GM12801 (cell line): ENCODE measurements at regions not wholly inside any gene's neighbourhood (a gene's known extent, or its start where the extent isn't known, plus 50 kb on each side); places are given as distances from the start of the nearest gene placed in this dataset.

Source experiments
- TF ChIP-seq, protein P1 (sequence below): IDR thresholded peaks from one replicate; pipeline ENCODE4 v1.5.1; 2011; ENCODE audit warnings: control low read depth; ENCODE audit not compliant: insufficient read length; ENCODE audit errors: extremely low read depth

DNA sequence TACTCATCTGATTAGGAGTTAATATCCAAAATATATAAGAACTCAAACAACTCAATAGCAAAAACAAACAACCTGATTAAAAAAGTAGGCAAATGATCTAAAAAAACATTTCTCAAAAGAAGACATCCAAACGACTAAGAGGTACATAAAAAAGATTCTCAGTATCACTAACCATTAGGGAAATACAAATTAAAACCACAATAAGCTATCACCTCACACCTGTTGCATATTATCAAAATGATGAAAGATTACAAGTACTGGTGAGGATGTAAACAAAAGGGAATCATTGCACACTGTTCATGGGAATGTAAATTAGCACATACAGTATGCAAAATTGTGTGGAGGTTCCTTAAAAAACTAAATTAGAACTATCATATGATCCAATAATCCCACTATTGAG, 865.5 kb downstream of the TMEM182 start:
- TF ChIP-seq, protein P1, sequence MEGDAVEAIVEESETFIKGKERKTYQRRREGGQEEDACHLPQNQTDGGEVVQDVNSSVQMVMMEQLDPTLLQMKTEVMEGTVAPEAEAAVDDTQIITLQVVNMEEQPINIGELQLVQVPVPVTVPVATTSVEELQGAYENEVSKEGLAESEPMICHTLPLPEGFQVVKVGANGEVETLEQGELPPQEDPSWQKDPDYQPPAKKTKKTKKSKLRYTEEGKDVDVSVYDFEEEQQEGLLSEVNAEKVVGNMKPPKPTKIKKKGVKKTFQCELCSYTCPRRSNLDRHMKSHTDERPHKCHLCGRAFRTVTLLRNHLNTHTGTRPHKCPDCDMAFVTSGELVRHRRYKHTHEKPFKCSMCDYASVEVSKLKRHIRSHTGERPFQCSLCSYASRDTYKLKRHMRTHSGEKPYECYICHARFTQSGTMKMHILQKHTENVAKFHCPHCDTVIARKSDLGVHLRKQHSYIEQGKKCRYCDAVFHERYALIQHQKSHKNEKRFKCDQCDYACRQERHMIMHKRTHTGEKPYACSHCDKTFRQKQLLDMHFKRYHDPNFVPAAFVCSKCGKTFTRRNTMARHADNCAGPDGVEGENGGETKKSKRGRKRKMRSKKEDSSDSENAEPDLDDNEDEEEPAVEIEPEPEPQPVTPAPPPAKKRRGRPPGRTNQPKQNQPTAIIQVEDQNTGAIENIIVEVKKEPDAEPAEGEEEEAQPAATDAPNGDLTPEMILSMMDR: no peak

DNA sequence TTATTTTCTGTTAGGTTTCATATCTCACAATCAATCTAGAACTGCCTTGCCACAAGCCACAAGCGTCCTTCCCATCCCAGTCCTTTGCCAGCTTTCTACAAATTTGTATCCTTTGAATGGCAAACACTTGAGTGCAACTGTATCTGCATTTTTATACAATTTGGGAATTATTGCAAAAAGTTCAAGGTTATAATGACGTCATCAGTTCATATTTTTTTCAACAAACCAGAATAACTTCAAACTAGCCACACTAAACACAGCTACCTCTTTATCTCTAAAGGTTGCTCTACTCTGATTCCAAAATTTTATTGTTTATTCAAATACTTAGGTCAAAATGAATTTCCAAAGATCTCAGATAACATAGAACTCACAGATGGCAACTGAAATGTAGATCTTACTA, 877.1 kb downstream of the TMEM182 start:
- TF ChIP-seq, protein P1: no peak

DNA sequence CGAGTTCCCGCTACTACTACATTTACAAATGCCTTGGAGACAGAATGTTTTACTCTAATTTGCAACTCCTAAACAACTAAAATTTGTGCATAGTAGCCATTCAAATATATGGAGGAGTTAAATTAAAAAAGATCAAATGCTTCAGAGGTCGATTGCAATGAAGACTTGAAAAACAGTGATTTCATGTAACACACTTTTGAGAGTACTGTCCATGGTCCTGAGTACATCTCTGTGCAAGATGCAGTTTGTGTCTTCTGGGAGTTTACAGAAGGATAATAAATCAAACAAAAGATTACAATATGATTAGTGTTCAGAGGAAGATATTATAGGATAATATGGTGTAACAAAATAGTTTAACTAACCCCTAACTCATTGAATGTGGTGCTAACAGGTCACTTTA, 894.7 kb downstream of the TMEM182 start:
- TF ChIP-seq, protein P1: no peak

DNA sequence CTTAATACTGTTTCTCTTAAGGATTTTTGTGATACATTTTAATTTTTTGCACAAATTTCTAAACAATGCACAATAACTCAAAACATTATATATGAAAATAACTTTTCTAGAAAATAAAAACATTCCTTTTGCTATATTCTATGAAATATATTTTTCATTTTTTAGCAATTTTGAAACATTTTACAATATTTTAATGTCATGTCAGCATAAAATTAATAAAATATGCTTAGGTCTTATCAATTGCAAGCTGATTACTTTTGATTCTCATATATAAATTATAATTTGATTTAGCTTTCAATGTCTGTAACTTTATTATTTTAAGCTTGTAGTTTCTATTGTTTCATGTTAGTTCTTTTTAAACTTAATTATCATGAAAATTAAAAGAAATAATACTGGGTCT, 898.7 kb downstream of the TMEM182 start:
- TF ChIP-seq, protein P1: no peak

DNA sequence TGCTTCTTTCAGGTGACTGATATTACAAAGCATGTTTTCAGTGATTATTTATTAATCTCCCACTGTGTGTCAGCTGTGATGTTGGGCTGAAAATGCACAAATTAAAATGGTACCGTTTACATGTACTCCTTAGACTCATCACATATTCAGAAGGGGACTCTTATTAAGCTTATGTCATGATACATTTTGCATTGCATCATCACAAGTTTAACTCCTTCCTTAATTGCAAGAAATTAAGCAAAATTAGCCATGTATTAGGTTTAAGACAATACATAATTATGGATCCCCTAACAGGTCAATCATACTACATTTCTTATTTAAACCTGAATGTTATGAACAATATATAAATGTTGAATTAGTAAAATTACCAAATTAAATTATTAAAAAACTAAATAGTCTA, 899.1 kb downstream of the TMEM182 start:
- TF ChIP-seq, protein P1: no peak

DNA sequence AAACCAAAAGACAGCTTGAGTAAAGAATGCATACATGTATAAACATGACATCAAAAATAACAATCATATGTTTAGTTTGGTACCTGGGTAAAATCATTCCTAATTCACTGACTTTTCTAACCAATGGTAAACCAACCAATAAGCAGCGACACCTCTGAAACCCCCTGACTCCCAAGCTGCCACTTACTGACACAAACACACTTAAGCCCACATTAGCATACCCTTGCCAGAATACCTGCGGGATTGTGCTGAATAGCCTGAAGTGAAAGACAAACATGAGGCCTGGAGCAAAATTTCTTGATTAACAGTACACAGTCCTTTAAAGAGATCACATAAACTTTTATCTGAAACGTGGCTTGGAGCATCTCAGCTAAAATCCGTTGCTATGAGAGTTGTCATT, 902.9 kb downstream of the TMEM182 start:
- TF ChIP-seq, protein P1: no peak

DNA sequence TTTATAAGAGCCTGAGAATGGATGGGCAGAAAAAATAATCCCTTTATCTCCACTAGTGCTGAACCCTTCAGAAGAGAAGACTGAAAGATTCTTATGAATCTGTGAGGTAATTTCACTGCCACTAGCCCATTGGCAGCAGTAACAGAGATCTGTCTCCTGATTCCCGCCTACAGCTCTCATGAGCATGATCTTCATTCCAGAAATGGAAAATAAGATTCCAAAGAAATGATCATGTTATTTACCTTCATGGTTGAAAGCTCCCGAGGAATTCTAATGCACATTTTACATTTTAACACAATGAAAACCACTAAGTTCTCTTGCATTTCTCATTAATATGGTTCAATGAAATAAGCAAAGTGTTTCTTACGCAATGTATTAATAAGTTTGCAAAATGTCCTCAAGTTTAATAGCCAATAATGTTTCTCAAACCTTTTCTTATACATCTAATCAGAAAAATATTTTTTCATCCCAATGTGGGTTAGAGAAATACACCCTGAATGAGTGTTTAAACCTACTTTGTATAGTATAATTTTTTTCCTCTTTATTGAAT, 905.6 kb downstream of the TMEM182 start:
- TF ChIP-seq, protein P1: no peak
